HG03060 (cell line): ENCODE measurements at regions not wholly inside any gene's neighbourhood (a gene's known extent, or its start where the extent isn't known, plus 50 kb on each side); places are given as distances from the start of the nearest gene placed in this dataset.
"Not testable (repeated sequence)": the region's sequence is repeated elsewhere in the genome, so short reads cannot be mapped to it uniquely, and the experiment has no call there.

Experiments
- ATAC-seq: cut with Tn5 transposase; IDR thresholded peaks from one replicate; pipeline ENCODE4 v1.9.1; 2021; ENCODE audit warnings: low read depth, moderate number of reproducible peaks; ENCODE audit not compliant: unreplicated experiment

DNA sequence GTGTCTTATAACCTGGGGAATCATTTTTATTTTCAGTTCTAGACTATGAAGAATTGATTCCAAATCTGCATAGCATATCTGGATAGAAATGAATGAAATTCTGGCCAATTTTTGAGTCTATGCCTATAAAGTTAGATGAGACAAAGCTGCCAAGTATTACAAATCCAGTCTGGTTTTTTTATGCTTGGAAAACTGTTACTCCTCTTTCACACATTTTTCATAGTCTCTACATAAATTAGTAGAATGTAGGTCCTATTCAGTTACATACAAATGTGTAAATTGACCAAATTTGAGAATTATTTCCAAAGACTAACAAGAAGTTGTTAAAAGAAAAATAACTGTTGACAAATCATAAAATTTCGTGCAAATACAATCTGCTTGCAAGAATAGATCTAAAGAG lies 1505.2 kb downstream of the AMY1C start:
- ATAC-seq: no peak

- no peak for ATAC-seq
Observed at GRCh38 chr1:105260001-105260400, 1510.3 kb downstream of the AMY1C start.

DNA sequence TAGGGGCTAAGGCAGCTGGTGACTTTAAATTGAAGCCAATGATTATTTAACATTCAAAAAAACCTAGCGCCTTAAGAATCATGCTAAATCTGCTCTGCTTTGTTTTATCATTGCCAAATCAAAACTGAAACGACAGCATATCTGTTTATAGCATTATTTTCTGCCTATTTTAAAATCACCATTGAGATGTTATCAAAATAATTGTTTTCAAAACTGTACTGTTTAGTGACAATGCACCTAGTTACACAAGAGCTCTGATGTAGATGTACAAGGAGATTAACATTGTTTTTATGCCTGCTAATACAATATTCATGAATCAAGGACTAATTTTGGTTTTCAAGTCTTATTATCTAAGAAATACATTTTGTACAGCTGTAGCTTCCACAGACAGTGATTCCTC lies 1521.3 kb downstream of the AMY1C start:
- no peak for ATAC-seq

DNA sequence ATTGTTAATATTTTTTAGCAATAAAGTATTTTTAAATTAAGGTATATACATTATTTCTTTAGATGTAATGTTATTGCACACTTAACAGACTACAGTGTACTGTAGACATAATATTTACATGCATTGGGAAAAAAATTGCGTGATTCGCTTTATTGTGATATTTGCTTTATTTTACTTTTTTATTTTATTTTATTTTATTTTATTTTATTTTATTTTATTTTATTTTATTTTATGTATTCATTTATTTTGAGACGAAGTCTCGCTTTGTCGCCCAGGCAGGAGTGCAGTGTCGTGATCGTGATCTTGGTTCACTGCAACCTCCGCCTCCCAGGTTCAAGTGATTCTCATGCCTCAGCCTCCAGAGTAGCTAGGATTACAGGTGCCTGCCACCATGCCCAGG lies 1522.7 kb downstream of the AMY1C start:
- not testable (repeated sequence) for ATAC-seq

DNA sequence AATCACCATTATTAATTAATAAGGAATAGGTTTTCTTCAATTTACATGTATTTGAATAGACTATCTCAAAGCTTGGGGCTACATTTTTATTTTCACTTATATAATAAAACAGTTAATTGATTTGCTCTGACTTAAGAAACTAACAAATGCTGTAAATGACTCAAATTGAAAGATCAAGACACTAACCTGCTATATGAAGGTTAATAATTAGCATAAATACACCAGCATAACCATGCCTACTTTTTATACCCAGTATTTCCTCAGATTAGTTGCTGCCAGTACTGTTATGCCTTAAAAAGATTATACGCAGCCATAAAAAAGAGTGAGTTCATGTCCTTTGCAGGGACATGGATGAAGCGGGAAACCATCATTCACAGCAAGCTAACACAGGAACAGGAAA lies 1545.1 kb downstream of the AMY1C start:
- no peak for ATAC-seq

DNA sequence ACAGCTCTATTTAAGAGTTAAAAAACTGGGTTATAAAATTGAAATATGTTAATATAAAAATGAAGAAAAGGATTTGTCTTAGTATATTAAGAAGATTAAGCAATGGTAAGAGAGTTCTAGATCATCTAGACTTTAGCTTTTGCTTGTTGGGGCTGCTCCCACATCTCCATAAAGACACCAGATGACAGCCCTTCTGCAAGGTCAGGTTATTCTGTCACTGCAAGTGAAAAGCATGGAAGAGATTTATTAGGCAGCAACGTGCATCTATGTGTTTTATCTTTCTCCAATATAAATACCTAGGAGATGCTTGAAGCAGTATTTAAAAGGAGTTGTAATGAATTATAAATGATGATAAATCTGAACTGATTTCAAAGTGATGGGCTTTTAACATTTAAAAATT lies 1560.4 kb downstream of the AMY1C start:
- no peak for ATAC-seq

- ATAC-seq: no peak
Observed at GRCh38 chr1:105317976-105318375, 1568.3 kb downstream of the AMY1C start.

DNA sequence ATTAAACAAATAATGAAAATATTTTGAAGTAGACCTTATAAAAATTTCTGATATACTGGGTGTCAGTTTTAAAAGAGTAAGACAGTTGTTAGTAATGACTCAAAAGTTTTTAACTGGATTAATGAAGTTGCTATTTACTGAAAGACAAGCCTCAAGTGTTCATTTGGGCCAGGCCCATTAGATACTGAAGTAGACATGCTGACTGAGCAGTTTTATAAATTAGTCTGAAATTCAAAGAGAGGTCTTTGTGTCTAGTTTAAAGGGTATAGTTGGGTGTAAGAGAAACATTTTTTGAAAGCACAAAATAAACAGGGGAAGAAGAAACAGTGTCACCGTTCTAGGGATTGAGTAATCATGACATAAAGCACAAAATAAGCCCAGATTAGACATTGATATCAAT lies 1577.2 kb downstream of the AMY1C start:
- ATAC-seq: no peak

DNA sequence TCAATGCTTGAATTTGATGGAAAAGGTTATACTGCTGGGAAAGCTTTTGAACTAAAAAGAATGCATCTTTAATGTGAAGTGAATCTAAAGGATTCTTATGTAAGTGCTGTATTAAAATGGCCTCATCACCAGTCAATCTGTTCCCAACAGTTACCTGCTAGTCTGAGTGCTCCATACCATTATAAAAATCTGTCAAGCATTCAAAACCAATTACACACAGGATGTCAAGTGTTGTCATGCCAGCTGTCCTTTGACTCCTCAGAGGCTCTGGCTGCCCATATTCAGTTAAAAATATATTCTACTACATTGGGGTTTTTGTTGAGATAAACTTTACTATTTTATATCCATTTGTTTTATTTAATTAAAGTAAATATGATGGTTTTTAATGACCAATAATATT lies 1587.7 kb downstream of the AMY1C start:
- ATAC-seq: no peak

- no peak for ATAC-seq
Observed at GRCh38 chr1:105343317-105343716, 1593.6 kb downstream of the AMY1C start.

DNA sequence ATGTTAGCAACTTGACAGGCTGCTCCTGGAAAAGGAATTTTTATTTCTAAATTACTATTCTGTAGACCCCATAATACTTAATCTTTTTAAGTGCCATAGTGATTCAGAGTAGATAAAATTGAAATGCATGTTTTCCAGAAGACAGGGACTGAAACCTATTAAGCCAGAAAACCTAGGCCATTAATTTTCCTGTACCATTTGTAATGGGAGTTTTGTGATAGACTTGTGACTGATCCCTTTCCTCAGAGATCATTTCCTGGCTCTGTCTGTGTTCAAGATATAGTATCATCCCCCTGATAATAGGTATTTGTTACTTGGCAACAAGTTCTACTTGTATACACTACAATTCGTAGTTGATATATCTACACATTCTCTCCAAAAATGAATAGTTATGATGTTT lies 1609.8 kb downstream of the AMY1C start:
- ATAC-seq: no peak

DNA sequence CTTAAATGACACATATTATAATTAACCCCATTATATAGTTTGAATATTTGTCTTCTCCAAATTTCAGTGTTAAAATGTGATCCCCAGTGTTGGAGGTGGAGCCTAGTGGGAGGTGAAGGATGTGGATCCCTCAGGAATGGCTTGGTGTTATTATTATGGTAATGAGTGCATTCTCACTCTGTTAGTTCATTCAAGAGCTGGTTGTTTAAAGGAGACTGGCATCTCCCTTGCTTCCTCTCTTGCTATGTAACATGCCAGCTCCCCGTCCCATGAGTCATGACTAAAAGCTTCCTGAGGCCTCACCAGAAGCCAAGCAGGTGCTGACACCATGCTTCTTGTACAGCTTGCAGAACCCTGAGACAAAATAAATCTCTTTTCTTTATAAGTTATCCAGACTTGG lies 1612.7 kb downstream of the AMY1C start:
- ATAC-seq: no peak

- no peak for ATAC-seq
Observed at GRCh38 chr1:105368446-105368845, 1618.7 kb downstream of the AMY1C start.

DNA sequence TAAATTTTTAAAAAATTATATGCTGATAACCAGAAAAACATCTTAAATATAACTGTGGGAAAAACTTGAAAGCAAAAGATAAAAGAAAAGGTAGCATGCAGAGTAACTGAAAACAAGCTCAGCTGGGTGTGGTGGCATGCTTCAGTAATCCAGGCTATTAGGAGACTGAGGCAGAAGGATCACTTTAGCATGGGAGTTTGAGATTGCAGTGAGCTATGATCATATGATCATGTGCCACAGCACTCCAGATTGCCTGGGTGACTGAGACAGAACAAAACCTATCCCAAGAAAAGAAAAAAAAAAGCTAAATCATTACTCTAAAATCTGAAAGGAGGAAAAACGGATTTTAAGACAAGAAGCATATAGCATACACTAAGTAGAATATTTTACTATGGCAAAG lies 1624.0 kb downstream of the AMY1C start:
- ATAC-seq: no peak

DNA sequence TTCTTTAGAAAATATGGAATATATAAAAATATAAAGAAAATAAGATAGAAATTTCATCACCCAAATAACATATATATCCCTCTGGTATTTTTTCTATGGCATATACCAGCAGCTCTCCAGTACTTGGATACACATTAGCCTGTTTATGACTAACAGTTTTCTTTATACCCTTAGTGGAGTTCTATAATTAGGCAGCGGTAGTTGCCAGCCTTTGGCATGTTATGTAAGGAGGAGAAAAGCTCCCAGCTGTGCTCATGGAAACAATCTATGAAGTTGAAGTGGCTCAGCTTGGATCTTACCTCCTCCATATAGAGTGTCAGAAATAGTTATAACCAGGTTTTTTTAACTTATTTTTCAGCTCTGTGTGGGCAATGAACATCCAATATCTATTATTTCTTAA lies 1636.8 kb downstream of the AMY1C start:
- no peak for ATAC-seq

DNA sequence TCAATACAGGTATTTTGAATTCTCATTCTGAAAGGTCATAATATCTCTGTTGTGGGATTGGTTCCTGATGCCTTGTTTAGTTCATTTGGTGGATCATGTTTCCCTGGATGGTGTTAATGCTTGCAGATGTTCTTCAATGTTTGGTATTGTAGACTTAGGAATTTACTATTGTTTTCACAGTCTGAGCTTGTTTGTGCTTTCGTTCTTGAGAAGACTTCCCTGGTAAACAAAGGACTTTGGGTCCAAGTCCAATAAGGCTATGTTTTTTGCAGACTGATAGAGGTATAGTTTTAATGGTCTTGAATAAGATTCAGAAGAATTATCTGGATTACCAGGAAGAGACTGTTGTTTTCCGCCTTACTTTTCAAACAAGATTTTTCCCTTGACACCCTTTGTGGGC lies 1646.3 kb downstream of the AMY1C start:
- ATAC-seq: no peak

GRCh38 chr1:105398909-105399308 lies 1649.2 kb downstream of the AMY1C start:
- ATAC-seq: no peak

GRCh38 chr1:105399716-105400115 lies 1650.0 kb downstream of the AMY1C start:
- ATAC-seq: no peak

- no peak for ATAC-seq
Observed at GRCh38 chr1:105416261-105416660, 1640.2 kb upstream of the PRMT6 start.

DNA sequence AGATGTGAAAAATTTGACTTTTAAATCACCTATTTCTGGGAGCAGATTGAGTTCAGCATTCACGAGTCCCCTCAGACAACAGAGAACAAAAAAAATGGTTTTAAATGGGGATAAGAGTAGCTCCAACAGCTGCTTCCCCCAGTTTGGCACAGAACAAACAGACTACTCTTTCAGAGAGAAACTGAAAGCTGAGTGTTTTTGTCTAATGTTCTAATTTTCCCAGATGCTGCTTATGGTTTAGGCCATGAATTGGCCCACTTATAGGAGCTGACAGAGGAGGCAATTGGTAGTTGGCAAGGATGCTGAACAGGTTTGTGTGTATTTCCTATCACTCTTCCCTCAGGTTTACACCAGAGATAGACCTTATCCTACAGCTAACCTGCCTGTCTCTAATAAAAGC lies 1637.4 kb upstream of the PRMT6 start:
- no peak for ATAC-seq

DNA sequence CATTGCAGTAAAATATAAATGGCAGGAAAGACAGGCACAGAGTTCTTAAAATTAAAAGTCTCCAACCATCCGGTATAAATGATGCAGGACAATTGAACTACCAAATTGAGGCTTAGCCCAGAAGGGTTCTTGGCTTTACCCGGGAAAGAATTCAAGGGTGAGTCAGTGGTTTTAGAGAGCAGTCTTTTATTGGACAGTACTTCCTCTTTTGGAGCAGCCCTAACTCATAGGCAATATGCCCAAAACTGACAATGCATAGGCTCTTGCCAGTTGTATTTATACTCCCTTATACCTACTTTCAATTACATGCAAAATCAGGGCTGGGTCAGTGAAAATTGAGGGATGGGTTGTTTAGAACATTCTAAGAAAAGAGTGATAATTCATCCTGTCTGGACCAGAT lies 1628.9 kb upstream of the PRMT6 start:
- no peak for ATAC-seq

DNA sequence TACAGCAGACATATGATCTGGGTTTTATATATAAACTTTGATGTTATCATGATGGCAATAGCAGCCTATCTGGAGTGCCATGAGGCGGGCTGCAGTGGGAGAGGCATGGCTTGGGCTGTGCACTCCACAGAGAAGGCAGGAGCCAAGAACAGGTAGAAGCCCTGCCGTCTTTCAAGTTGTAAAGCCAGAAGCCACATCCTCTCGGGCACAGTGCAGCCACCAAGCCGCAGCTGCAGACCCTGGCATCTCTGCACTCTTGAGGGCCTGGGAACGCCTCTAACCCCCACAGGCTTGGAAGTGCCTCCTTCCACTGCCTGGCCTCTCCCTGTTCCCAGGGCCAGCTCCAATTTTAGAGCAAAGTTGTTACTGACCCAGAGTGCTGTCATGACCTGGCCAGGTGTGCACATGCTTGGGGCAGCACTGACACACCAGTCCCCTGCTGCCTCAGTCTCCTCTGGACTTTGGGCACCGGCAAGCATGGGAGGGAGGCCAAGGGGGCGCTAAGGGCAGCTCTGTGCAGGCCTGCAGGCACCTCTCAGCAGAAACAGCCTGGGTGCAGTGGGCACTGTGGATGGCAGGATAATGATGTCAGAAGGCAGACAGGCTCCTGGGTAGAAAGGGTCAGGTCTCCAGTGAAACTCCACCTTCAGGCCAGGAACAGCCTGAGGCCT lies 1619.8 kb upstream of the PRMT6 start:
- ATAC-seq: no peak

- ATAC-seq: no peak
Observed at GRCh38 chr1:105437847-105438246, 1618.6 kb upstream of the PRMT6 start.
